Neural progenitor cell (in vitro differentiated cells): ENCODE measurements at regions not wholly inside any gene's neighbourhood (a gene's known extent, or its start where the extent isn't known, plus 50 kb on each side); places are given as distances from the start of the nearest gene placed in this dataset.

Source experiments
- DNase-seq: peaks from one replicate; pipeline ENCODE4 v3.0.0-alpha.2; 2016; ENCODE audit warnings: low spot score
- H2AFZ ChIP-seq: fragments of 200-600 bp; sonication (generic); replicated peaks from 2 replicates; pipeline ENCODE4 v1.6.1; 2016; ENCODE audit warnings: antibody characterized with exemption
- H3F3A ChIP-seq: fragments of 200-600 bp; sonication (generic); 2 replicates; pipeline ENCODE4 v1.6.1; 2016; ENCODE audit warnings: antibody characterized with exemption, low read depth
- H3K27ac ChIP-seq: fragments of 200-600 bp; sonication (generic); 2 replicates; pipeline ENCODE4 v1.5.1; 2016; ENCODE audit warnings: mild to moderate bottlenecking
- H3K27me3 ChIP-seq: fragments of 200-600 bp; sonication (generic); 2 replicates; pipeline ENCODE4 v1.6.1; 2016; ENCODE audit warnings: mild to moderate bottlenecking, moderate library complexity
- H3K36me3 ChIP-seq: fragments of 200-600 bp; sonication (generic); 2 replicates; pipeline ENCODE4 v1.5.1; 2016
- H3K4me1 ChIP-seq: fragments of 200-600 bp; sonication (generic); 2 replicates; pipeline ENCODE4 v1.6.1; 2016; ENCODE audit warnings: mixed run types
- H3K4me2 ChIP-seq: fragments of 200-600 bp; sonication (generic); 2 replicates; pipeline ENCODE4 v1.6.1; 2016
- H3K4me3 ChIP-seq: fragments of 200-600 bp; sonication (generic); 2 replicates; pipeline ENCODE4 v1.5.1; 2016
- H3K79me2 ChIP-seq: fragments of 200-600 bp; sonication (generic); 2 replicates; pipeline ENCODE4 v1.6.1; 2016; ENCODE audit warnings: low read depth
- H3K9ac ChIP-seq: fragments of 200-600 bp; sonication (generic); 2 replicates; pipeline ENCODE4 v1.6.1; 2016
- H3K9me3 ChIP-seq: fragments of 200-600 bp; sonication (generic); 2 replicates; pipeline ENCODE4 v1.5.1; 2016; ENCODE audit warnings: low read depth
- H4K20me1 ChIP-seq: fragments of 200-600 bp; sonication (generic); 2 replicates; pipeline ENCODE4 v1.6.1; 2016; ENCODE audit warnings: low read depth
- H3K27ac Mint-ChIP-seq: 3 replicates; pipeline ENCODE4 v1.8.0; 2021; ENCODE audit warnings: mixed read lengths
- H3K27me3 Mint-ChIP-seq: 2 replicates; pipeline ENCODE4 v1.8.0; 2022; ENCODE audit warnings: low read depth, mild to moderate bottlenecking, inconsistent platforms, moderate library complexity, mixed read lengths; ENCODE audit not compliant: insufficient read depth
- H3K36me3 Mint-ChIP-seq: 3 replicates; pipeline ENCODE4 v1.8.0; 2021; ENCODE audit warnings: mixed read lengths
- H3K4me1 Mint-ChIP-seq: 3 replicates; pipeline ENCODE4 v1.8.0; 2021; ENCODE audit warnings: mixed read lengths
- H3K4me3 Mint-ChIP-seq: 3 replicates; pipeline ENCODE4 v1.8.0; 2021; ENCODE audit warnings: mild to moderate bottlenecking, moderate library complexity, mixed read lengths
- H3K9me3 Mint-ChIP-seq: 3 replicates; pipeline ENCODE4 v1.8.0; 2020; ENCODE audit warnings: mixed read lengths
- EZH2 ChIP-seq: fragments of 200-600 bp; sonication (generic); IDR thresholded peaks from 2 replicates; pipeline ENCODE4 v1.6.1; 2017; ENCODE audit warnings: antibody characterized with exemption, mild to moderate bottlenecking, moderate library complexity
- EZH2phosphoT487 ChIP-seq: fragments of 200-600 bp; sonication (generic); IDR thresholded peaks from 2 replicates; pipeline ENCODE4 v1.6.1; 2017; ENCODE audit warnings: antibody characterized with exemption
- TF ChIP-seq, protein P1 (sequence below): fragments of 200-600 bp; sonication (generic); IDR thresholded peaks from 2 replicates; pipeline ENCODE4 v1.5.1; 2017; ENCODE audit warnings: antibody characterized with exemption, mild to moderate bottlenecking

GRCh38 chr4:112073181-112073580 lies 72.1 kb upstream of the FAM241A start:
- H3K27me3 Mint-ChIP-seq: peaks cover 2% of the 10 kb centered on the region
- Histone ChIP-seq H3K36me3 (no peaks in the 10 kb centered on the region), H3K4me1 (no peaks in the 10 kb centered on the region), H3K27ac (no peak overlapping the region), H2AFZ (no peak overlapping the region), H3K9me3 (no peaks in the 10 kb centered on the region), H3K4me3 (no peak overlapping the region), H4K20me1 (no peaks in the 10 kb centered on the region), H3F3A (no peaks in the 10 kb centered on the region), H3K4me2 (no peak overlapping the region), H3K27me3 (no peaks in the 10 kb centered on the region), H3K9ac (no peak overlapping the region), H3K79me2 (no peaks in the 10 kb centered on the region)
- H3K9me3 Mint-ChIP-seq: peaks cover 21% of the 10 kb centered on the region
- no peak overlapping the region for H3K27ac Mint-ChIP-seq
- H3K4me1 Mint-ChIP-seq: no peaks in the 10 kb centered on the region
- no peak overlapping the region for H3K4me3 Mint-ChIP-seq
- H3K36me3 Mint-ChIP-seq: no peaks in the 10 kb centered on the region
- DNase-seq: no peak
- TF ChIP-seq, protein P1, sequence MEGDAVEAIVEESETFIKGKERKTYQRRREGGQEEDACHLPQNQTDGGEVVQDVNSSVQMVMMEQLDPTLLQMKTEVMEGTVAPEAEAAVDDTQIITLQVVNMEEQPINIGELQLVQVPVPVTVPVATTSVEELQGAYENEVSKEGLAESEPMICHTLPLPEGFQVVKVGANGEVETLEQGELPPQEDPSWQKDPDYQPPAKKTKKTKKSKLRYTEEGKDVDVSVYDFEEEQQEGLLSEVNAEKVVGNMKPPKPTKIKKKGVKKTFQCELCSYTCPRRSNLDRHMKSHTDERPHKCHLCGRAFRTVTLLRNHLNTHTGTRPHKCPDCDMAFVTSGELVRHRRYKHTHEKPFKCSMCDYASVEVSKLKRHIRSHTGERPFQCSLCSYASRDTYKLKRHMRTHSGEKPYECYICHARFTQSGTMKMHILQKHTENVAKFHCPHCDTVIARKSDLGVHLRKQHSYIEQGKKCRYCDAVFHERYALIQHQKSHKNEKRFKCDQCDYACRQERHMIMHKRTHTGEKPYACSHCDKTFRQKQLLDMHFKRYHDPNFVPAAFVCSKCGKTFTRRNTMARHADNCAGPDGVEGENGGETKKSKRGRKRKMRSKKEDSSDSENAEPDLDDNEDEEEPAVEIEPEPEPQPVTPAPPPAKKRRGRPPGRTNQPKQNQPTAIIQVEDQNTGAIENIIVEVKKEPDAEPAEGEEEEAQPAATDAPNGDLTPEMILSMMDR: no peak
- no peak for TF ChIP-seq EZH2phosphoT487
- TF ChIP-seq EZH2: no peak

GRCh38 chr4:112075129-112075753 lies 70.0 kb upstream of the FAM241A start:
- Histone ChIP-seq H2AFZ (no peak overlapping the region), H3K79me2 (no peaks in the 10 kb centered on the region), H3K36me3 (no peaks in the 10 kb centered on the region), H3K4me3 (no peak overlapping the region), H4K20me1 (no peaks in the 10 kb centered on the region), H3K4me2 (no peak overlapping the region), H3K9ac (no peak overlapping the region), H3K4me1 (no peaks in the 10 kb centered on the region), H3K27ac (no peak overlapping the region), H3K9me3 (no peaks in the 10 kb centered on the region), H3F3A (no peaks in the 10 kb centered on the region), H3K27me3 (no peaks in the 10 kb centered on the region)
- H3K36me3 Mint-ChIP-seq: no peaks in the 10 kb centered on the region
- TF ChIP-seq, protein P1: peak; percentile 90
- TF ChIP-seq EZH2phosphoT487 (no peak), EZH2 (no peak)
- peaks cover 2% of the 10 kb centered on the region for H3K27me3 Mint-ChIP-seq
- no peak overlapping the region for H3K4me3 Mint-ChIP-seq
- peak; percentile 68 for DNase-seq
- no peaks in the 10 kb centered on the region for H3K4me1 Mint-ChIP-seq
- no peak overlapping the region for H3K27ac Mint-ChIP-seq
- peaks cover 21% of the 10 kb centered on the region for H3K9me3 Mint-ChIP-seq

DNA sequence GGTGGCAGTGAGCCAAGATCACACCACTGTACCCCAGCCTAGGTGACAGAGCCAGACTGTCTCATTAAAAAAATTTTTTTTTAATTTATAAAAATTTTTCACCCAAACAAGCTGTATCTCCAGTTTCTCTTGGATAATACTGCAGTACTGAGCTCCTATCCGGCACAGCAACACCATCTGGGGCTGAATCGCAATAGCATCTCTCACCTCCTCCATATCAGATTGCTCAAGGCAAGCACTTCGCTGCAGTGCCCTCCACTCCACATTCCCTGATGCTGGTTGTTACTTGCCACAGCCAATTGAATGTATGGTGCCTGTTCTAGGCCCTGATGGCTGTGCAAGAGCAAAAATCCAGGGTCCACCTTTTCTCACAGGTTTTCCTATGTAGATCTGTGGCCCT lies 69.3 kb upstream of the FAM241A start:
- Mint-ChIP-seq H3K36me3 (no peaks in the 10 kb centered on the region), H3K27ac (no peak overlapping the region), H3K4me3 (no peak overlapping the region), H3K4me1 (no peaks in the 10 kb centered on the region), H3K9me3 (peaks cover 21% of the 10 kb centered on the region), H3K27me3 (peaks cover 2% of the 10 kb centered on the region)
- Histone ChIP-seq H3K27ac (no peak overlapping the region), H3K27me3 (no peaks in the 10 kb centered on the region), H3K79me2 (no peaks in the 10 kb centered on the region), H3F3A (no peaks in the 10 kb centered on the region), H3K4me1 (peaks cover 3% of the 10 kb centered on the region), H3K9me3 (no peaks in the 10 kb centered on the region), H2AFZ (no peak overlapping the region), H3K36me3 (no peaks in the 10 kb centered on the region), H4K20me1 (no peaks in the 10 kb centered on the region), H3K4me2 (no peak overlapping the region), H3K4me3 (no peak overlapping the region), H3K9ac (no peak overlapping the region)
- TF ChIP-seq EZH2 (no peak), EZH2phosphoT487 (no peak)
- TF ChIP-seq, protein P1: no peak
- no peak for DNase-seq
